ENCODE measurements at regions not wholly inside any gene's neighbourhood (a gene's known extent, or its start where the extent isn't known, plus 50 kb on each side); places are given as distances from the start of the nearest gene placed in this dataset.
A peak's percentile ranks its signal among the peaks of the same experiment; 100 is the strongest.
"Not testable (repeated sequence)": the region's sequence is repeated elsewhere in the genome, so short reads cannot be mapped to it uniquely, and the experiment has no call there.

DNA sequence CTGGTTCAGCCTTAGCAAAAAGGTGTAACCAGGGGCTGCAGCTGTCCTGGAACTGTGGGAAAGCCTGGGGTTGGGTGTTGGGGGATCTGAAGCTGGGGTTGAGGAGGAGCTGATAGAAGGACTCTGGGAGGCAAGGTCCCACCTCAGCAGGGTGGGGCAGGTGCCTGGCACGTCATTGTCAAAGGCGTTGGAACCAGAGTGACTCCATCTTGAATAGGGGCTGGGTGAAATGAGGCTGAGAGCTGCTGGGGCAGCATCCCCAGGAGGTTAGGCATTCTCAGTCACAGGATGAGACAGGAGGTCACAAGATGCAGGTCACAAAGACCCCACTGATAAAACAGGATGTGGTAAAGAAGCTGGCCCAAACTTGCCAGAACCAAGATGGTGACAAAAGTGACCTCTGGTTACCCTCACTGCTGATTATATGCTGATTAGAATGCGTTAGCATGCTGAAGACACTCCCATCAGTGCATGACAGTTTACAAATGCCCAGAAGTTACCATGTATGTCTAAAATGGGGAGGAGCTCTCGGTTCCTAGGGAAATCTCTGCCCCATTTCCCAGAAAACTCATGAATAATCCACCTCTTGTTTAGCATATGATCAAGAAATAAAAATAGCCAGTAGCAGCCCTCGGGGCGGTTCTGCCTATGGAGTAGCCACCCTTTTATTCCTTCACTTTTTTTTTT lies 85.4 kb downstream of the IER5 start:
- no peak for DNase-seq

DNA sequence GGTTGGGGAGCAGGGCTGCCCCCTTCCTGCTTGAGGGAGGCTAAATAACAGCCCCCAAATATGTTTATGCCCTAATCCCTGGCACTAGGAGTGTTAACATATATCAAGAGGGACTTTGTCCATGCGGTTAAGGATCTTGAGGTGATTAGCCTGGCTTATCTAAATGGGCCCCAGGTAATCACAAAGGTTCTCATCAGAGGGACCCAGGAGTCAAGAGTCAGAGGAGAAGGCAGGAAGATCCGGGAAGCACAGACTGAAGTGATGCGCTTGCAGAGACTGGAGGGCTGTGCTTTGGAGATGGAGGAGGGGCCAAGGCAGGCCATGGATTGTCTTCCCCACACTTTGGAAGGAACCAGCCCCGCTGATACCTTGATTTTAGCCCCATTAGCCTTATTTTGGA lies 86.4 kb downstream of the IER5 start:
- no peak for DNase-seq

DNA sequence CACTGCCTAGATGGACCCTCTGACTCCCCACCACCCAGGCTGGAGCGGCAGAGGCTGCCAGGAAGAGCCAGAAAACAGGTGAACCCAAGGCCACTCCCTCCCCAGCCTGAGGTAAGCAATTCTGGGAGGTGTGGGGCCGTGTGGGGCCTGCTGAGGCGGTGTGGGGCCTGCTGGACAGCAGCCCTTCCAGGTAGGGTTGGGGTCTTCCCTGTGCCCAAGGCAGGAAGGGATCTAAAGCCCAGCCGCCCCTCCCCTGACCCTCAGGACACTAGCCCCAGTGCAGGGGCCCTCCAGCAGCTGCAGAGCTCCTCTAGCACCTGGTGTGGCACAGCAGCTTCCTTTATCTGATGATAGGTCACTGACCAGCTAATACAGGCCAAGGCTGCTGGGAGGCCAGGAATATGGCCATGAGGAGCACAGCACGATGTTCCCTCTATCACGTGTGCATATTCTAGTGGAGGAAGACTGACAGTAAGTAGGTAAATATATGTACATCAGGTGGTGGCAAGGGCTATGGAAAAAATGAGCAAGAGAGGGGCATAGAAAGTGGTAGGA lies 86.9 kb downstream of the IER5 start:
- no peak for DNase-seq

DNA sequence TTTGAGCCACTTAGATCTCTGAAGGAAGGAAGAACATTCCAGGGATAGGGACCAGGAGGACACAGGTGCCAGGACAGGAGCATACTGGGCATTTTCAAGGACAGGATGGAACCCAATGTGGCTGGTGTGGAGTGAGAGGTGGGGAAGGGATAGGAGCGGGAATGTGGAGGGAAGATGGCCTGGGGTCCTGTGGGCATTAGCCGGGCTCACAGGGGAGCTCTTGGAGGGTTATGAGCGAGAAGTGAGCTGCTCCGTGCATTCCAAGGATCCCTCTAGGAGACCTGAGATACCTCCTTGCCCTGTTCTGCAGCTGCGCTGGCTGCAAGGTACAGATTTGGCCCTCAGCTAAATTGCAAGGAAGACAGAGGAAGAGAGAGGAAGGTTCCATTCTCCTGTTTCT lies 87.5 kb downstream of the IER5 start:
- DNase-seq = no peak

DNA sequence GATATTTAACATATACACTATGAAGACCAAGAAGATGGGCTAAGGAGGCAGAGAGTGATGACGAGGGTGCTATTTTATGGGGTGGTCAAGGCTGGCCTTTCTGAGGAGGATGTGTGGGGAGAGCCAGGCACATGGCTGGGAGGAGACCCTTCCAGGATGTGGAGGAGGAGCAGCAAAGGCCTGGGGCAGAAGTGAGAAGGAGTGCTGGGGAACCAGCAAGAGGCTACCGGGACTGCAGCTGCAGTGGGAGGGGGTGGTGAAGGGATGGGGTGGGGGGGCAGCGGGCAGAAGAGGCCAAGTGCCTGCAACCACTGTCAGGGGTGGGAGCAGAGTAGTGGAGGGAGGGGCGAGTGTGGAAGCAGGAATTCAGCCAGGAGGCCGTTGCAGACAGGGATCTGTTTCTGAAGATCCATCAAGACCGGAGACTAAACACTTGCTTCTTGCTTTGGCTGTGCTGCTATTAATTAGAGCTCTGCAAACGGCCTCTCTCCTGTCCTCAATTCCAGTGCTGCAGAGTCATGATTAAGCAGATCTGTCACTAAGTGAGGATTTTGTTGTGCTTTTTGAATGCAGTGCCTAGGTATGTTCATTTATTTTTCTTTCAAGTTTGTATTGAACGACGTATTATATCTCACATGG lies 89.9 kb downstream of the IER5 start:
- DNase-seq = no peak

DNA sequence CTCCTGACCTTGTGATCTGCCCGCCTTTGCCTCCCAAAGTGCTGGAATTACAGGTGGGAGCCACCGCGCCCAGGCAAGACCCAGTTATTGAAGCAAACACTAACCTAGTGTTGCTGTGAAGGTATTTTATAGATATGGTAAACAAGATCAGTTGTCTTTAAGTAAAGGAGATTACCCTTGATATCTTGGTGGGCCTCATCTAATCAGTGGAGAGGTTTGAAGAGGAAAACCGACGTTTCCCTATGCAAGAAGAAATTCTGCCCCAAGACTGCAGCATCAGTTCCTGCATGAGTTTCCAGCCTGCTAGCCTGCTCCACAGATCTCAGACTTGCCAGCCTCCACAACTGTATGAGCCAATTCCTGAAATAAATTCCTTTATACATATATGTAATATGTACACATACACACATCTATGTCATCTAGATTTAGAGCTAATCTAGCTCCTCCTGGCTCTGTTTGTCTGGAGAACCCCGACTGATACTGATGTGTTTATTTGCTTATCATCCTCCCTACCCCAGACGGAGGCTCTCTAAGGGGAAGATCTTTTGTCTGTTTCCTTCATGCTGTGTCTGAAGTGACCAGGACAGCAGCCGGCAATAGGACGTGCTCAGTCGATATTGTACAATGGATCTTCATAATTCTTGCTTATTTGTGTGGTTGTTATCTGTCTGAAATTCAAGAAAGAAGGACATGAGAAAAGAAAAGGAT lies 90.9 kb downstream of the IER5 start:
- DNase-seq = no peak

DNA sequence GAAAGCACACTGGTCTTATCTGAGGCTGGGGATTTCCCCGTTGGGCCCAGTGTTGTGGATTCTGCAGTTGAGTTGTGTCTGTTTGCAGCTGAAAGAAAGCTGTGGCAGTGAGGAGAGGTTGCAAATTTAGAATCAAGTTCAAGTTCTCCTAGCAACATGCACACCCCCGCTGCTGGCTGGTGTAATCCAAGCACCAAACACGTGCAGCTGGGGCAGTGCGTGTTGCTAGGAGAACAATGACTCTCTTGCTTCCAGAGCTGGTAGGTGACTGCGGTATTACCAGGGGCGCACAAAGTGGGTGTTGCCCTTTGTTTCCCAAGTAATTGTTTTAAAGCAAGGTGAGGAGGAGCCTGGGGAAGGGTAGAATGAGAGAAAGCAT lies 91.5 kb downstream of the IER5 start:
- peak; percentile 60 for DNase-seq

DNA sequence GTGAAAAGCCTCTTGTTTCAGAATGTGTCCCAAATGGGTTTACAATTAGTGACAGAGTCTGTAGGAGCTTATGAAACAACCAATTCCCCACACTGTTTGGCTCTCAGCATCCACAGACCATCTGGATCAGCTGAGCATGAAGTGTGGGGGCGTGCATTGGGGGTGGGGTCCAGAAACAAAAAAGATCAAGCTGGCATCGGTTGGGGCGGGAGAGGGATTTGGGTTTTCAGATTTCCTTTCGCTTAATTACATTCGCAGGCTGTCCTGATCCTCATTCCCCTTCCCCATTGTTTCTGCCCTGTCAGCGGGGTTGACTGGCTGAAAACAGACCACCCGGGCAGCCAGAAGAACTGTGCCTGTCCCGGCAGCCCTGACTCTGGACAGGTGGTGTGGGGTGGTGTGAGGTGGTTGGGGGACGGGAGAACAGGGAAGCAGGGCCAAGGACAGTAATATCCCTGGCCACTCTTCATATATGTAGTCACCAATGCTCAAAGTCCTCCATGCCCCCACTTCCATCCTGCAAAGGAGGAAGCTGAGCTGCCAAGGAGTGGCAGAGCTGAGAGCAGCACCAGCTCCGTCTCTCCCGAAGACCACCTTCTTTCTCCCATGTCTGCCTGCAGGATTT lies 92.0 kb downstream of the IER5 start:
- no peak for DNase-seq

DNA sequence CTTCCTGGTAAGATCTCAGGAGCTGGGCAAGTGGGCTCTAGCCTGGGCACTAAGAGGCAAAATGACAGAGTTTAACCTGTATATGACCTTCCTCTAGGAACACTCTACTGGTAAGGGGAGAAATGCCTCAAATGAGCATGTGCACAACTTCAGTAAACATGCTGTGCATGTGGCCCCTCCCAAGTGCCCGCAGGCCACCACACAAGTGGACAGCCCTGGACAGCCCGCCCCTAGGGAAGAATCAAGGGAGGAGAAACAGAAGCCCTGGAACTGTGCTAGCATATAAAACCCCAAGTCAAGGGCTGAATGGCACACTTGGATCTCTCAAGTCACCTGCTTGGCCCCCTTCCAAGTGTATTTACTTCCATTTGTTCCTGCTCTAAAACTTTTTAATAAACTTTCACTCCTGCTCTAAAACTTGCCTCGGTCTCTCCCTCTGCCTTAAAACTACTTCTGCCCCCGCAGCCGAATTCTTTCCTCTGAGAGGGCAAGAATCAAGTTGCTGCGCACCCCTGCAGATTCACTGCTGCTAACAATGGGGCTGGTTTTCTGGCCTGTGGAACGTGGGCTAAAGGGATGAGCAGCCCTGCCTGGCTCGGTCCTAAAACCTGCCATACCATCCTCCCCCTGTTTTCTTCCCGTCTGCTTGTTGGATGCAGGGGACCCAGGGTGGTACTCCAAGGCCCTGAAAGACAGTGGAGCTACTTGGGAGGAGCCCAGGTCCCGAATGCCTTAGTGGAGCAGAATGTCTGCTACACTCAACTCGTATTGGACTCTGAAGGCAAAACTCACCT lies 93.5 kb downstream of the IER5 start:
- DNase-seq = no peak

DNA sequence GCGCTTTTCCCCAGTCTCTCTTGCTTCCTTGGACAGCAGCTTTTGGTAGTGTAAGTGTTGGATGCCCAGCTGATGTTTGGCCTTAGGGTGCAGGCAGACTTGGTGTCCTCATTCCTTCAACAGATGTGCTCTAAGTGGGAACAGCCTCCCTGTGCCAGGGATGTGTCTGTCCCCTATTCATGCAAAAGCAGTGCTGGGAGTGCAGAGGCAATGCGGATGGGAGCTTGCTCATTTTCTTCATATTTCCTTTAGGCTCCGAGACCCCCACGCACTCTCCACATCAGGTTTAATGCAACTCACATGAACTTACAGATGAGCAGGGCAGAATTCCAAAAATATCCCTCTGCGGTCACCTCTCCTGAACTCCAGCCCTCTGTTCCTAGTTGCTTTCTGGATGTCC lies 96.1 kb downstream of the IER5 start:
- DNase-seq = no peak

DNA sequence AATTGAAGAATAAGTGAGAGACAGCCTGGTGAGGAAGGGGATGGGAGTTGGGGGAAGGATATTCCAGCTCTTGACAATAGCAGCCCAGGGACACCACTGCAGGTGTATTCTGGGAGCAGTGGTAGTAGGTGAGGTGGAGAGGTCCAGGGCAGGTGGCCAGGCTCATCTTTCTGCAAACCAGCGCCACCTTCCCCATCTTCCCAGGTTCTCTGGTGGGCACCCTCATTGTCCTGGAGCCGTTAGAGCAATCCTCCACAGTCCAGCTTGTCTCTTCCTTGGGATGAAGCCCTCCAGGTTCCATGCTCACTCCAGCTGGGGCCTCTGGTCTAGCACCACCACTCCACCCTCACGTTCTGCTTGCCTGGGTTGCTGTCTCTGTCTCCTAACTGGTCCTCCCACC lies 97.0 kb downstream of the IER5 start:
- no peak for DNase-seq

DNA sequence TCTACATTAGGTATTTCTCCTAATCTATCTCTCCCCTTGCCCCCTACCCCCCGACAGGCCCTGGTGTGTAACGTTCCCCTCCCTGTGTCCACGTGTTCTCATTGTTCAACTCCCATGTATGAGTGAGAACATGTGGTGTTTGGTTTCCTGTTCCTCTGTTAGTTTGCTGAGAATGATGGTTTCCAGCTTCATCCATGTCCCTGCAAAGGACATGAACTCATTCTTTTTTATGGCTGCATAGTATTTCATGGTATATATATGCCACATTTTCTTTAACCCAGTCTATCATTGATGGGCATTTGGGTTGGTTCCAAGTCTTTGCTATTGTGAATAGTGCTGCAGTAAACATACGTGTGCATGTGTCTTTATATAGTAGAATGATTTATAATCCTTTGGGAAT lies 97.6 kb downstream of the IER5 start:
- not testable (repeated sequence) for DNase-seq

DNA sequence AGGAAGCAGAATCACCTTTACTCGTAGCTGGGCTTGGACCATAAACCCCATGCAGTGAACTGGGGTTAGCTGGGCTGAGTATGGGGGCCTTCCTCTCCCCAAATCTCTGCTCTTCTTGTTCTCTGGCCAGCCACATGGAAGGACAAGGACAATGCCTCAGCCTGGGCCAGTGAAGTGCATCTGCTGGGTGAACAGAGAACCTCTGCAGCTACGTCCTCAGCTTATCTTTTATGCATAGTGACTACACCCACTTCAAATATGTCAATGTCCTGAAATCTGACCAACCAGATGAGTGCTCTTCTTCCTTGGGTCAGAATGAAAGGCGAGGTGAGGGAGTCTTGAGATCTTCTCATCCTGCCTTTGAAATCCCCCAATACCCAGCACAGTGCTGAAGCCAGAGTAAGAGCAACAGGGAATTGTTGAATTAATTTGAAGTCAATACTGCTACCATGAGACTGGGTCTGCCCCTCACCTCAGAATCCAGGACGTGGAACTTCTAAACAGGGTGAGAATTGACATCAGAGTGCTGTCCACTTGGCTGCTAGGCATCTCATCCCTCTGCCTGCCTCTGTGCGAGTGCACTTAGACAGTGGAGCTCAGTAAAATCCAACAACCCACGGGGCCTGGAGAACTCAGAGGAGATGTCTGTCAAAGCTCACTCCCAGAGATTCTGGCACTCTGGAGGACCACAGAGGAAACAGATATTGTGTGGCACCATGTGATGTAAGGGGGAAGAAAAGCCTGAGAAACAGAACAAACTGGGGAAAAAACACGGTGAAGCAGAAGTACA lies 99.0 kb downstream of the IER5 start:
- DNase-seq = no peak

DNA sequence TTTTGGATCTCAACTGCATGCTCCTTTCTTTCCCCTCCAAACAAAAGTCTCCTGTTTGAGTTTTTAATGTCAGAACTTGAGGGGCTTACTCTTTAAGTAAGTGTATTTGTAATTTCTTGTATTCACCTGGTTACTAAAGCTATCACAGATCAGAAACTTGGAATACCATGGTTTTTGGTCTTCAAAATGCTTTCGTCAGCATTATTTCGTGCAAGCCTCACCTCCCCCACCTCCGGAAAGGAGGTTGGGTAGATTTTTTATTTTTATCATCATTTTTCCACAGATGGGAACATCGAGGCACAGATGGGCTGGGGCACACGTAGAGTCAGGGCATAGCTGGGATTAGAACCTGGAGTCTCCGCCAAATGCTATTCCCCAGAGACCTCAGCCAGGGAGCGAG lies 100.7 kb downstream of the IER5 start:
- DNase-seq = no peak

DNA sequence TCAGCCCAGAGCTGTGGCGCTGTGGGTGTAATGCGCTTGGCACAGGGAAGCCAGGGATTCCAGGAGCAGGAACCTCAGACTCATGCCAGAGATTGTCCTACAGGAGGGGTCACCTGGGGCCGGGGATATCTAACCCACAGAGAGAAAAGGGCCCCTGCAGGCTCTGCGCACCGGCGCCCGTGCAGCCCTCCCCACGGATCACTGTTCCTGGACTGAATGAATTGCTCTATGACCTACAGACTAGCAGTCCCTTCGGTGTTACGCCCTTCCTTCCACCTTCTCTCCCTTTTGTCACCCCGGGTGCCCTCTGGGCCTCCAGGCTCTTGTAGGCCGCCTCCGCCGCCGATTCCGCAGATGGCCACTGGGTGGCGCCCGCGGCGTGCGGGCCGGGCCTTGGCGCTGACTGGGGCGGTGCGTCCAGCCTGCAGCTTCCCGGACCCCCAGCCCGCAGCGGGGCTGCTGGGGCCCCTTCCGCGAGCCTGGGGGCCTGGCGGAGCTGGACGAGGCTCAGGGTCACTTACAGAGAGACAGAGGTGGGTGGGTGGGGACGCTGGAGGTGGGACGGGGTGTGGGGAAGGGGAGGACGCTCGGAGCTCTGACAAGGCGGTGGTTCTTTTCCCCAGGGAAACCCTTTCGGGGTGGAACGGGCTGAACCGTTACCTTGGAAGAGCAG lies 101.3 kb downstream of the IER5 start:
- no peak for DNase-seq

DNA sequence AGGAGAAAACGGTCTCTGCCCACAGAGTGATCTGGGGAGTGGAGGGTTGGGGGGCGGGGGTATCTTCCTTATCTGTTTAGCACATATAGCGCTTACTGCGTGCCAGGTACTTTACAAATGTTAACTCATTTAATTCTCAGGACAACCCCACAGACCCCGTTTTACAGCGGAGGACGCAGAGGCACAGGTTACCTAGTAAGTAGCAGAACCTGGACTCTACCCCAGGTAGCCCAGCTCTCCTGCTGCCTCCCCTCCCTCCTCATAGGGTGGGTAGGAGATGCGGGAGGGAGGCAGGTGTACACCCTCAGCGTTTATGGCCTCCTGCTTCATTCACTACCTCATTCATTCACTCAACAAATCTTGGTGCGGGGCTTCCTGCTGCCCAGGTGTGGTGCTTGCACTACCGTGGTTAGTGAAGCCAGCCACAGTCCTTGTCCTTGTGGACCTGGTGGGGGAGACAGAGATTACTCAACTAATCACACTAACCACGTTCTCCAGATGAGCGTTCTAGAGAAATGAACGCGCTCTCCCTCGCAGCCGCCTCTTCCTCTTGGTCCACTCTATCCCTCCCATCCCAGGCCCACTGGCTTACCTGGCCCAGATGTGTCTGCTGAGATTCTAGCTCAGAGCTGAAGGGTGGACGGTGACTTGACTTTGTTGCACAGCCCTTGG lies 102.0 kb downstream of the IER5 start:
- DNase-seq = no peak

DNA sequence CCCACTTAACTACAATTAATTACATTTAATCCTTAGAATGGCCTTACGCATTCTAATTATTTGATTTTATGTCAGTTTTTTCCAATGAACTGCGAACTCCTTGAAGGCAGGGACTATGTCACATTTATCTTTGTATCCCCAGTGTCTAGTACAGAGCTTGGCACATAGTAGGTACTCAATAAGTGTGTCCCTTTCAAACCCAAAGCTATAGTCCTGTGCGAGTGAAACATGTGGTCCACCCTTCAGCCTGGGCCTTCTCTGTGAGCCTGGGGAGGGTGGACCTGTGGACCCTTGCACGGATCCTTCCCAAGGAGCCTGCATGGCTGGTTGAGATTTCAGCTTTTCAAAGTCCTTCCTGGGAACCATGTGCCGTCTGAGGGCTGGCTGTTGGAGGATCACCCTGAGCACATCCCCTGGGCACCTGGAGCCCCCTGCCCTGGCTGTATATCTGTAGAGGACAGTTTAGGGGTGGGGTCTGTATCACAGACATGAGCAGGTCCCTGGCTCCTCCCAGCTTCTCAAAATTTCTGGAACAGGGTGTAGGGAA lies 103.1 kb downstream of the IER5 start:
- no peak for DNase-seq

DNA sequence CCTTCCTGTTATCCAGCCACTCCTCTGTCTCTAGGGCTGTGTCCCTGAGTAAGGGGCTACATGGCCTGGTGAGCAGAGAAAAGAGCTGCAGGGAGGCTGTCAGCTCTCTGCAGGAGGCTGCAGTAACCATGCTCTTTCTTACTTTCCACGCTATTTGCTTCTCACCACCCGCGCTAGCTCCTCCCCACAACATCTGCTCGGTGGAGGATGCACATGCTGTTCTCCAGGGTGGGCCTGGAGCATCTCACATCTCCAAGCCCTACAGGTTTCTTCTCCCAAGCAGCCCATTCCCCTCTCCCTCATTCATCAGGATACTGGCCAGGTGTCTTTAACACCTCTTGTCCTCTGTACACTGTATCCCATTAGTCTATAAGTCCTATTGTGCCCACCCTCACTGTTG lies 103.8 kb downstream of the IER5 start:
- DNase-seq = no peak

DNA sequence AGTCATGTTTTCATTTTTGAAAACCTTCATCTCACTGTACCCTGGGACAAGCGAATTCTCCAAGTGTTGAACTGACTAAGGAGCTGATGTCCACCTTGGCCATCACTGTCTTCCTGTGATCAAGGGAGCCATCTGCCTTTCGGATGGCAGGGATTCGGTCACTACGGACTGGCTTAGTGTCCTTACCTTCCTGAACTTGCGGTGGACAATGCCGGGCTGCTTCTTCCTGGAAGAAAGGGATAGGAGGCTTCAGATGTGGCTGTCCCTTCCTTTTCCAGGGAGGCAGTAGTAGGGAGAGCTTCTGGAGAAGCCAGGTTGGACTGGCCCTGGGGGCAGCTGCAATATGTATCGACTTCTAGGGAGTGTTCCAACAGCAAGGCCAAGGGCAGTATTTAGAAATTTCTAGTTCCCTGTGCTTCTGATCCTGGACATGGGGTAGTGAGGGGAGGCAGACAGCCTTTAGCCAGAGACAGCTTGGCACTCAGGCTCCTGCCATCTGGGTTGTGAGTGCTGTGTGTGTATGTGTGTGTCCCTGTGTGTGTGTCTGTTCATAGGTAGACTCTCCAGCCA lies 114.6 kb downstream of the IER5 start:
- no peak for DNase-seq

DNA sequence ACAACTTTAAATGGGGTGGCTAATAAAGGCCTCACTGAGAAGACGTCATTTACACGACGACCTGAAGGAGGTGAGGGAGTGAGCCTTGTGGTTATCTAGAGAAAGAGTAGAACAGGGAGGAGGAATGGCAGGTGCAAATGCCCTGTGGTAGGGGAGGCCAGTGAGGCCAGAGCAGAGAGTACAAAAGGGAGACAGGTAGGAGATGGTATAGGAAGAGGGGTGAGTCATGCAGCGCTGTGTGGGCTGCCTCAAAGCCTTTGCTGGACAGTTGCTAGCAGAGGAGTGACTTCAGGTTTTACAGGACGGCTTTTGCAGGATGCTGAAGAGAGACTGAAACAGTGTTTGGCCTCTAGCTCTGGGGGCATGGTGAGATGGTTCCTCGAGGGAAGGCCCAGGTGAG lies 116.0 kb downstream of the IER5 start:
- no peak for DNase-seq
